ENCODE measurements at regions not wholly inside any gene's neighbourhood (a gene's known extent, or its start where the extent isn't known, plus 50 kb on each side); places are given as distances from the start of the nearest gene placed in this dataset.

DNA sequence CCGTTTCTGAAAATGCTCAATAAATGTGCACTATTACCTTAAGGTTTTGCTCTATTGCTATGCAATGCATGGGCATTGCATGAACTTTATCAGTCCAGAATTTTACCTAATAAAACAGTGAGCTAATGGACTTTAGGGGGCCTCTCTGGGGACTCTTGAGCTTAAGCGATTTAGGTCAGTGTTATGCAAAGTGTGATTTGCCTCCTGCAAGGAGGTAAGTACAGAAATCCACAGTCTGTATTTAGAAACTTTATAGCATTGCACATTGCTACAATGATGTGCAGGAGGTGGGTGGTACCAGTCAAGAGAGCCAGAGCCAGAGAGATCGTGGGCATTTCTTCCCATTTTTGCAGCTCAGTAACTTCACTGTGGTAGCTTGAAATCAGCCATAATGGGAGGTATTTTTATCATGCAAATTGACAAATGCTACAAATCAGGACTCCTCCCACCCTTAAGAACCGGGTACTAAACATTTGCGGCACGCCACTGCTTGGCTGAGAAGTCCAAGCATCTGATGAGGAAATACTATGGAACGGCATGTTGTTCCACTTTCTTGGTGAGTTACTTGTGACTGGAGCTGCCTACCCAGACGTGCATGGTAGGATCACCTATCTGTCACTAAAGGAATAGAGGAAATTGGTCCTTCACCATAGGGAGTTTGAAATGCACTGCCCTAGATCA is 174.6 kb upstream of the PGRMC2 start:
- in situ Hi-C loops (cut with MboI) (loop anchor here (5.0 kb wide), 1 partner anchor 100 kb away; no protein-coding TSS in a partner anchor), intact Hi-C loops (cut with micrococcal nuclease) (no loop called here)
- no peaks in the 10 kb centered on the region for H4K20me1 ChIP-seq (replicated peaks; ENCODE audit: control insufficient read depth, insufficient read depth, low read length)
- H3K36me3 ChIP-seq (ENCODE audit: control insufficient read depth, insufficient read depth, low read length) = no peaks in the 10 kb centered on the region
- H3K27me3 ChIP-seq (ENCODE audit: control insufficient read depth in 2 of 2, insufficient read depth in 2 of 2, low read length in 2 of 2) = no peaks in the 10 kb centered on the region
- H3K4me2 ChIP-seq (ENCODE audit: insufficient read depth, low read length) = no peak overlapping the region
- no peak for FAIRE-seq
- no peaks in the 10 kb centered on the region for H3K9me1 ChIP-seq (ENCODE audit: control insufficient read depth, insufficient read depth, low read length)
- H3K4me1 ChIP-seq (replicated peaks in 1 of 2; ENCODE audit: control insufficient read depth in 2 of 2, insufficient read depth in 2 of 2, low read length in 2 of 2) = peaks cover 0 to 11% of the 10 kb centered on the region in 2 experiments; a peak in 2 of 5 replicates
- no peak overlapping the region for H3K4me3 ChIP-seq
- H3K9ac ChIP-seq (ENCODE audit: insufficient read depth in 1 of 2, low read depth in 2 of 2, low read length in 2 of 2) = no peak overlapping the region
- BruUV-seq (replicated peaks) = no TSS peak
- CTCF ChIA-PET (ENCODE audit: low intra/inter-chr PET ratio) = no interaction called here
- TF ChIP-seq, protein P1, sequence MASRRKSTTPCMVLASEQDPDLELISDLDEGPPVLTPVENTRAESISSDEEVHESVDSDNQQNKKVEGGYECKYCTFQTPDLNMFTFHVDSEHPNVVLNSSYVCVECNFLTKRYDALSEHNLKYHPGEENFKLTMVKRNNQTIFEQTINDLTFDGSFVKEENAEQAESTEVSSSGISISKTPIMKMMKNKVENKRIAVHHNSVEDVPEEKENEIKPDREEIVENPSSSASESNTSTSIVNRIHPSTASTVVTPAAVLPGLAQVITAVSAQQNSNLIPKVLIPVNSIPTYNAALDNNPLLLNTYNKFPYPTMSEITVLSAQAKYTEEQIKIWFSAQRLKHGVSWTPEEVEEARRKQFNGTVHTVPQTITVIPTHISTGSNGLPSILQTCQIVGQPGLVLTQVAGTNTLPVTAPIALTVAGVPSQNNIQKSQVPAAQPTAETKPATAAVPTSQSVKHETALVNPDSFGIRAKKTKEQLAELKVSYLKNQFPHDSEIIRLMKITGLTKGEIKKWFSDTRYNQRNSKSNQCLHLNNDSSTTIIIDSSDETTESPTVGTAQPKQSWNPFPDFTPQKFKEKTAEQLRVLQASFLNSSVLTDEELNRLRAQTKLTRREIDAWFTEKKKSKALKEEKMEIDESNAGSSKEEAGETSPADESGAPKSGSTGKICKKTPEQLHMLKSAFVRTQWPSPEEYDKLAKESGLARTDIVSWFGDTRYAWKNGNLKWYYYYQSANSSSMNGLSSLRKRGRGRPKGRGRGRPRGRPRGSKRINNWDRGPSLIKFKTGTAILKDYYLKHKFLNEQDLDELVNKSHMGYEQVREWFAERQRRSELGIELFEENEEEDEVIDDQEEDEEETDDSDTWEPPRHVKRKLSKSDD (conservative IDR thresholded peaks at IDR 0.05; ENCODE audit: low read length) = no peak
- TF ChIP-seq ZNF551 (CRISPR knock-in tag; IDR thresholded peaks at IDR 0.05) (no peak), ZNF445 (CRISPR knock-in tag; IDR thresholded peaks at IDR 0.05; ENCODE audit: low read depth) (no peak), ARNT (IDR thresholded peaks at IDR 0.05) (no peak), CEBPB (tag; IDR thresholded peaks at IDR 0.05) (no peak)
- TF ChIP-seq, protein P2, sequence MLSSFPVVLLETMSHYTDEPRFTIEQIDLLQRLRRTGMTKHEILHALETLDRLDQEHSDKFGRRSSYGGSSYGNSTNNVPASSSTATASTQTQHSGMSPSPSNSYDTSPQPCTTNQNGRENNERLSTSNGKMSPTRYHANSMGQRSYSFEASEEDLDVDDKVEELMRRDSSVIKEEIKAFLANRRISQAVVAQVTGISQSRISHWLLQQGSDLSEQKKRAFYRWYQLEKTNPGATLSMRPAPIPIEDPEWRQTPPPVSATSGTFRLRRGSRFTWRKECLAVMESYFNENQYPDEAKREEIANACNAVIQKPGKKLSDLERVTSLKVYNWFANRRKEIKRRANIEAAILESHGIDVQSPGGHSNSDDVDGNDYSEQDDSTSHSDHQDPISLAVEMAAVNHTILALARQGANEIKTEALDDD (IDR thresholded peaks at IDR 0.05) = no peak
- 62% methylated on average over 8 of the region's 8 CpGs for WGBS (ENCODE audit: insufficient coverage, low coverage, missing lambda C conversion rate)
- no peak for ATAC-seq
- no peak overlapping the region; the same call in 1 of the 2 replicates for H2AFZ ChIP-seq (ENCODE audit: low read depth, low read length)
- no peaks in the 10 kb centered on the region for H3K79me2 ChIP-seq (ENCODE audit: control insufficient read depth, insufficient read depth, low read length)
- DNase-seq (ENCODE audit: extremely low read depth in 1 of 4, low spot score in 3 of 4) = no peak
- no peaks in the 10 kb centered on the region for H3K9me3 ChIP-seq (replicated peaks; ENCODE audit: control insufficient read depth, insufficient read depth, low read depth, low read length)
- H3K27ac ChIP-seq (ENCODE audit: extremely low read depth, low read depth, low read length) = no peak overlapping the region
- POLR2A ChIA-PET = interaction anchor here (1.0 to 2.6 kb wide), 3 partner anchors 9 to 350 kb away, joined by 3 to 10 read pairs (median 4); no protein-coding TSS in a partner anchor
